Right lobe of liver (tissue), 6 donors: ENCODE measurements at regions not wholly inside any gene's neighbourhood (a gene's known extent, or its start where the extent isn't known, plus 50 kb on each side); places are given as distances from the start of the nearest gene placed in this dataset.

Experiments used
- ATAC-seq, 4 donors: fragments of 200-7000 bp; cut with Tn5 transposase; one replicate each; pipeline ENCODE4 v1.9.1; 2020; ENCODE audit warnings: mild to moderate bottlenecking in 4 of 4, moderate library complexity in 4 of 4
- DNase-seq, 3 donors: peaks; one replicate each; pipeline ENCODE4 v3.0.0-alpha.2; 2020
- H3K27ac ChIP-seq, 3 donors: fragments of 200-600 bp; one replicate each; pipeline ENCODE4 v1.8.0; 2022
- H3K27me3 ChIP-seq, 2 donors: fragments of 200-600 bp; one replicate each; pipeline ENCODE4 v1.8.0; 2022
- H3K36me3 ChIP-seq, 4 donors: fragments of 200-600 bp; sonication (generic) in 1 of 4; one replicate each; pipeline versions ENCODE4 v1.5.1 to v1.8.0; 2017 to 2022; ENCODE audit warnings: control low read depth in 1 of 4
- H3K4me1 ChIP-seq, 4 donors: fragments of 200-600 bp; sonication (generic) in 1 of 4; one replicate each; pipeline versions ENCODE4 v1.5.1 to v1.8.0; 2017 to 2022; ENCODE audit warnings: control low read depth in 1 of 4
- H3K4me3 ChIP-seq, 3 donors: fragments of 200-600 bp; one replicate each; pipeline ENCODE4 v1.8.0; 2022
- H3K9me3 ChIP-seq, 4 donors: fragments of 200-600 bp; sonication (generic) in 1 of 4; one replicate each; pipeline versions ENCODE4 v1.5.1 to v1.8.0; 2017 to 2022; ENCODE audit warnings: control low read depth in 1 of 4
- POLR2A ChIP-seq: fragments of 450-650 bp; IDR thresholded peaks from one replicate; pipeline ENCODE4 v1.6.1; 2017; ENCODE audit warnings: antibody characterized with exemption, mild to moderate bottlenecking
- WGBS: methylation state at CpG from one replicate; pipeline ENCODE4 v1.1.6; 2018; ENCODE audit warnings: low coverage, low lambda C conversion rate; ENCODE audit not compliant: insufficient coverage; ENCODE audit errors: missing lambda C conversion rate; 5-methylcytosine and 5-hydroxymethylcytosine counted together
- intact Hi-C, 2 donors: fragments of 100-400 bp; cut with DNase I; formaldehyde crosslinking; loops; one replicate each; pipeline versions ENCODE4 v1.11.2 to v1.14.1; 2022
- TF ChIP-seq, protein P1 (sequence below), 4 donors: fragments of 200-600 bp in 3 of 4; fragments of 450-650 bp in 1 of 4; IDR thresholded peaks; one replicate each; pipeline versions ENCODE4 v1.5.1 to v1.8.0; 2016 to 2022; ENCODE audit warnings: antibody characterized with exemption in 4 of 4, mild to moderate bottlenecking in 2 of 4
- donor health status: DM: no; HTN: yes; CAD: no.
- donor health status: DM: no; HTN: no; CAD: no.
- donor health status: DM: no; HTN: no; CAD: no.
- donor health status: DM: no; HTN: yes; CAD: no.
- donor health status: DM: no; HTN: yes; CAD: no.

DNA sequence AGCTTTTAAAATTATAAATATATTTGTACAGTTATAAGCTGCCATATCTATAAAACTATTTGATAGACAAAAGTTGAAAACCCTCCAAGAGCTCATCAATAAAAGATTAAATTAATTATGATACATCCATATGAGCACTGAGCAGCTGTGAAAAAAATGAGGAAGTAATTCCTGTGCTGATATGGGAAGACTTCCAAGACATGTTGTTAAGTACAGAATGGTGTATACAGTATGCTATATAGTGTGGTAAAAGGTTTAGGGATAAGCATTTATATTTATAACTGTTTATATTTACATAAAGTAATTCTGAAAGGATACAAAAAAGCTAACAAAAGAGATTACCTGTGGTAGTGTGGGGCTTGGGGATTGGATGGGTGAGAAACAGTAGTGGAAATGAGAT, 92.8 kb upstream of the BMP2K start:
- ATAC-seq (no peak), DNase-seq (no peak)
- TF ChIP-seq POLR2A: no peak
- TF ChIP-seq, protein P1, sequence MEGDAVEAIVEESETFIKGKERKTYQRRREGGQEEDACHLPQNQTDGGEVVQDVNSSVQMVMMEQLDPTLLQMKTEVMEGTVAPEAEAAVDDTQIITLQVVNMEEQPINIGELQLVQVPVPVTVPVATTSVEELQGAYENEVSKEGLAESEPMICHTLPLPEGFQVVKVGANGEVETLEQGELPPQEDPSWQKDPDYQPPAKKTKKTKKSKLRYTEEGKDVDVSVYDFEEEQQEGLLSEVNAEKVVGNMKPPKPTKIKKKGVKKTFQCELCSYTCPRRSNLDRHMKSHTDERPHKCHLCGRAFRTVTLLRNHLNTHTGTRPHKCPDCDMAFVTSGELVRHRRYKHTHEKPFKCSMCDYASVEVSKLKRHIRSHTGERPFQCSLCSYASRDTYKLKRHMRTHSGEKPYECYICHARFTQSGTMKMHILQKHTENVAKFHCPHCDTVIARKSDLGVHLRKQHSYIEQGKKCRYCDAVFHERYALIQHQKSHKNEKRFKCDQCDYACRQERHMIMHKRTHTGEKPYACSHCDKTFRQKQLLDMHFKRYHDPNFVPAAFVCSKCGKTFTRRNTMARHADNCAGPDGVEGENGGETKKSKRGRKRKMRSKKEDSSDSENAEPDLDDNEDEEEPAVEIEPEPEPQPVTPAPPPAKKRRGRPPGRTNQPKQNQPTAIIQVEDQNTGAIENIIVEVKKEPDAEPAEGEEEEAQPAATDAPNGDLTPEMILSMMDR (IDR thresholded peaks at IDR 0.05): no peak
- no peaks in the 10 kb centered on the region for H3K9me3 ChIP-seq
- intact Hi-C loops: no loop called here
- H3K27me3 ChIP-seq: no peaks in the 10 kb centered on the region
- H3K36me3 ChIP-seq: no peaks in the 10 kb centered on the region
- H3K4me1 ChIP-seq: no peaks in the 10 kb centered on the region
- no peak overlapping the region for H3K4me3 ChIP-seq
- no peak overlapping the region for H3K27ac ChIP-seq

DNA sequence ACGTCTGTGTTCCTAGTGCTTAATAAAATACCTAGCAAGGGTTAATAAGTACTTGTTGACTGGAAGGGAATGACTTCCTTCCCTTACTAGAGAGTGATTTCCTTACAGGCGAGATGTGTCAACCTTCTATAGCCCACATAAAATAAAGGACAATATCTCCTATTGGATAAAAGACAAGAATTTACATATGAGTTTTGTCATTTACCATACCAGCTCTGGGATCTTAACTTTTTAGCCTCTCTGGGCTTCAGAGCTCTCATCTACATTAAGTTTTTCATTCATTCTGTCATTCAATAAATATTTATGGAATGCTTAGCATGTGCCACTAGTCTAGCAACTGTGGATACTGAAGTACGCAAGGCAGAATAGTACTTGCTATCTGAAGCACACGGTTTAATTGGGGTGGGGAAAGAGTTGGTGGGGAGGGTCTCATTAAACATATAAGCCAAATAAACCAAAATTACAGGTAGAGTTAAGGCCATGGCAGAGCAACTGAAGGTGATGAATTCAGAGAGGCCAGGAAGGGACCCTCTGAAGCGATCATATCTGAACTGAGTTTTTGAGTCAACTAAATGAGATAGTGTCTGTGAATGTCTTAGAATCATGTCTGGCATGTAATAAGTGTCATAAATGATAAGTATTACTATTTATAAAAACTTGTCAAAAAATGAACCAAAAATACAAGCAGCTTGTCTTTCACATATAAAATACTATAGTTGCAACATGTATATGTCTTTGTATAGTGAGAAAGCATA, 91.6 kb upstream of the BMP2K start:
- Histone ChIP-seq H3K27ac (no peak overlapping the region), H3K9me3 (no peaks in the 10 kb centered on the region), H3K27me3 (no peaks in the 10 kb centered on the region), H3K4me1 (no peaks in the 10 kb centered on the region), H3K36me3 (no peaks in the 10 kb centered on the region), H3K4me3 (no peak overlapping the region)
- TF ChIP-seq, protein P1 (IDR thresholded peaks at IDR 0.05): no peak
- ATAC-seq (no peak), DNase-seq (no peak)
- intact Hi-C loops: no loop called here
- 50% methylated on average over 5 of the region's 5 CpGs for WGBS

DNA sequence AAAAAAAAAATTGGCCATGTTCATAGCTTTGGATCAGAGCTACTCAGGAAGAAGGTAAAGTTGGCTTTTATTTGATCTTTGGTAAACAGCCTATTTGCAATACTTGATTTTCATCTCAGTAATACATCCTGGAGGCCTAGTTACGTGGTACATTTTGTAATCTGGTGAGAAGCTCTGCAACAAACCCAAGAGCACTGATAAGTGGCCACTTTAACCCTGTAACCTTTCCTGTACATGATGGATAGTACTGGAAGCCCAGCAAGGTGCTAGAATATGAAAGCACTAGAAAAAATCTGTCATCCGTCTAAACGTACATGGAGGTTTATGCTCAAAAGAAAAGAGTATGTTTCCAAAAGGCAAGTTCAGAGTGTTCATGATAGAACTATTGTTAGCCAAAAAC, 88.3 kb upstream of the BMP2K start:
- intact Hi-C loops: no loop called here
- H3K27me3 ChIP-seq: no peaks in the 10 kb centered on the region
- no peak overlapping the region for H3K27ac ChIP-seq
- no peaks in the 10 kb centered on the region for H3K36me3 ChIP-seq
- DNase-seq (no peak), ATAC-seq (no peak)
- H3K4me3 ChIP-seq: no peak overlapping the region
- H3K4me1 ChIP-seq: no peaks in the 10 kb centered on the region
- WGBS: 80% methylated on average over 3 of the region's 3 CpGs
- TF ChIP-seq, protein P1 (IDR thresholded peaks at IDR 0.05): no peak
- TF ChIP-seq POLR2A: no peak
- H3K9me3 ChIP-seq: no peaks in the 10 kb centered on the region

DNA sequence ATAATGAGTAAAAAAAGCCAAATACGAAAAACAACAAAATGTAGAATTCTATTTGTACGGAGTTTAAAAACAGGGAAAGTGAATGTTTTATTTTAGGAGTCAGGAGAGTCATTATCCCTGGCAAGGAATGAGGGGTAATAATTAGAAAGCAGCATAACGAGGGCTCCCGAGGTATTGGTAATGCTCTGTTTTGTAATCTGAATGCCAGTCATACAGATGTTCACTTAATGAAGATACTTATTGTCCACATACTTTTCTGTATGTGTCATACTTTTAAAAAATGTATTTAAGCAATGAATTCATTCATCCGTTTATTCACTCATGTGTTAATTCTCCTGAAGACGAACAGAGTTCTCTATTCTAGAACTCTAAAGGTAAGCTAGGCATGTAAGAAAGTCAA, 87.8 kb upstream of the BMP2K start:
- Histone ChIP-seq H3K27me3 (no peaks in the 10 kb centered on the region), H3K4me1 (no peaks in the 10 kb centered on the region), H3K27ac (no peak overlapping the region), H3K9me3 (no peaks in the 10 kb centered on the region), H3K36me3 (no peaks in the 10 kb centered on the region), H3K4me3 (no peak overlapping the region)
- ATAC-seq (no peak), DNase-seq (no peak)
- intact Hi-C loops: no loop called here
- 63% methylated on average over 6 of the region's 6 CpGs for WGBS
- TF ChIP-seq, protein P1 (IDR thresholded peaks at IDR 0.05): no peak
- TF ChIP-seq POLR2A: no peak

DNA sequence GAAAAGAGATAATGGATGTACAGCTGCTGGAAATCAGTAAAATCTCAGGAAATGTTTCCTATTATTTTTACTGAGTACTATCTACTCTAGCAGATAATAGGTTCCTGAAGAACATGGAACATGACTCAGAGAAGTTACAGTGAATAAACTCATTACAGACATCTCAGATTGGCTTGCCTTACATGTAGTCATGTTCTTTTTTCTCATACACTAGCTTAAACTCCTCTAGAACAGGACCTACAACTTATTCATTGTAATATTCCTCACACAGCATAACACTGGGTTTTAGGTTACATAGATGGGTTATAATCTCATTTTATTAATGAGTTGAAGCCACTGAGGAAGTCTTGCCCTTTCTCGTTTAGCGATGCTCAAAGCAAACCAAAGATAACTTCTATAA, 86.9 kb upstream of the BMP2K start:
- H3K36me3 ChIP-seq: no peaks in the 10 kb centered on the region
- H3K27ac ChIP-seq: no peak overlapping the region
- no peak overlapping the region for H3K4me3 ChIP-seq
- TF ChIP-seq POLR2A: no peak
- TF ChIP-seq, protein P1 (IDR thresholded peaks at IDR 0.05): no peak
- H3K27me3 ChIP-seq: no peaks in the 10 kb centered on the region
- no peaks in the 10 kb centered on the region for H3K9me3 ChIP-seq
- H3K4me1 ChIP-seq: no peaks in the 10 kb centered on the region
- intact Hi-C loops: no loop called here
- ATAC-seq (no peak), DNase-seq (no peak)
- WGBS: 100% methylated on average over 2 of the region's 2 CpGs
